Parathyroid adenoma (tissue), 2 donors: ENCODE measurements at regions not wholly inside any gene's neighbourhood (a gene's known extent, or its start where the extent isn't known, plus 50 kb on each side); places are given as distances from the start of the nearest gene placed in this dataset.

Experiments
- H2AFZ ChIP-seq: fragments of 300-600 bp; sonication (generic); one replicate; pipeline ENCODE4 v1.7.0; 2017; ENCODE audit warnings: antibody characterized with exemption, mild to moderate bottlenecking
- H3K27ac ChIP-seq: fragments of 300-600 bp; sonication (generic); one replicate; pipeline ENCODE4 v1.7.0; 2017
- H3K27me3 ChIP-seq: fragments of 300-600 bp; sonication (generic); one replicate; pipeline ENCODE4 v1.7.0; 2017; ENCODE audit warnings: low read length; ENCODE audit not compliant: control insufficient read depth, insufficient read depth
- H3K36me3 ChIP-seq: fragments of 300-600 bp; sonication (generic); one replicate; pipeline ENCODE4 v1.7.0; 2017; ENCODE audit warnings: low read length; ENCODE audit not compliant: control insufficient read depth, insufficient read depth
- H3K4me1 ChIP-seq: fragments of 300-600 bp; sonication (generic); one replicate; pipeline ENCODE4 v1.7.0; 2017; ENCODE audit warnings: control low read depth
- H3K4me2 ChIP-seq: fragments of 300-600 bp; sonication (generic); one replicate; pipeline ENCODE4 v1.7.0; 2017; ENCODE audit warnings: low read length
- H3K4me3 ChIP-seq: fragments of 300-600 bp; sonication (generic); one replicate; pipeline ENCODE4 v1.7.0; 2017; ENCODE audit warnings: low read depth, low read length
- H3K79me2 ChIP-seq: fragments of 300-600 bp; sonication (generic); one replicate; pipeline ENCODE4 v1.7.0; 2017; ENCODE audit warnings: control low read depth
- H3K9ac ChIP-seq: fragments of 300-600 bp; sonication (generic); one replicate; pipeline ENCODE4 v1.7.0; 2017; ENCODE audit warnings: mild to moderate bottlenecking
- H3K9me3 ChIP-seq: fragments of 300-600 bp; sonication (generic); one replicate; pipeline ENCODE4 v1.7.0; 2017; ENCODE audit warnings: low read length; ENCODE audit not compliant: control insufficient read depth
- CTCF ChIP-seq: fragments of 300-600 bp; sonication (generic); IDR thresholded peaks from one replicate; pipeline ENCODE4 v1.7.0; 2017; ENCODE audit warnings: antibody characterized with exemption, mild to moderate bottlenecking
- donor health status: primary hyperparathyroidism.

GRCh38 chr11:127098684-127099083 lies 98.1 kb upstream of the KIRREL3 start:
- H3K9me3 ChIP-seq: no peaks in the 10 kb centered on the region
- no peak for TF ChIP-seq CTCF
- H3K36me3 ChIP-seq: no peaks in the 10 kb centered on the region
- no peak overlapping the region for H3K4me2 ChIP-seq
- no peaks in the 10 kb centered on the region for H3K4me1 ChIP-seq
- H3K4me3 ChIP-seq: no peak overlapping the region
- no peak overlapping the region for H2AFZ ChIP-seq
- no peaks in the 10 kb centered on the region for H3K79me2 ChIP-seq
- no peaks in the 10 kb centered on the region for H3K27me3 ChIP-seq
- H3K9ac ChIP-seq: no peak overlapping the region
- no peak overlapping the region for H3K27ac ChIP-seq

GRCh38 chr11:127080735-127081134 lies 80.2 kb upstream of the KIRREL3 start:
- Histone ChIP-seq H3K9ac (no peak overlapping the region), H3K9me3 (no peaks in the 10 kb centered on the region), H2AFZ (no peak overlapping the region), H3K4me2 (no peak overlapping the region), H3K27ac (no peak overlapping the region), H3K27me3 (no peaks in the 10 kb centered on the region), H3K36me3 (no peaks in the 10 kb centered on the region), H3K79me2 (no peaks in the 10 kb centered on the region), H3K4me3 (no peak overlapping the region), H3K4me1 (no peaks in the 10 kb centered on the region)
- TF ChIP-seq CTCF: no peak

- H3K4me2 ChIP-seq: no peak overlapping the region
- H3K79me2 ChIP-seq: no peaks in the 10 kb centered on the region
- H3K36me3 ChIP-seq: no peaks in the 10 kb centered on the region
- no peak overlapping the region for H3K9ac ChIP-seq
- no peaks in the 10 kb centered on the region for H3K9me3 ChIP-seq
- TF ChIP-seq CTCF: no peak
- H2AFZ ChIP-seq: no peak overlapping the region
- H3K4me3 ChIP-seq: no peak overlapping the region
- no peaks in the 10 kb centered on the region for H3K4me1 ChIP-seq
- H3K27me3 ChIP-seq: no peaks in the 10 kb centered on the region
- no peak overlapping the region for H3K27ac ChIP-seq
These were observed 75.2 kb upstream of the KIRREL3 start for GRCh38 chr11:127075758-127076157.

GRCh38 chr11:127074151-127074761 lies 73.7 kb upstream of the KIRREL3 start:
- Histone ChIP-seq H3K27ac (no peak overlapping the region), H3K4me3 (no peak overlapping the region), H3K27me3 (no peaks in the 10 kb centered on the region), H3K9me3 (no peaks in the 10 kb centered on the region), H3K4me1 (no peaks in the 10 kb centered on the region), H3K9ac (no peak overlapping the region), H2AFZ (no peak overlapping the region), H3K79me2 (no peaks in the 10 kb centered on the region), H3K4me2 (no peak overlapping the region), H3K36me3 (no peaks in the 10 kb centered on the region)
- TF ChIP-seq CTCF: no peak

GRCh38 chr11:127073621-127074020 lies 73.1 kb upstream of the KIRREL3 start:
- no peak overlapping the region for H3K27ac ChIP-seq
- no peak overlapping the region for H3K4me2 ChIP-seq
- no peaks in the 10 kb centered on the region for H3K79me2 ChIP-seq
- no peak overlapping the region for H3K4me3 ChIP-seq
- H3K4me1 ChIP-seq: no peaks in the 10 kb centered on the region
- no peaks in the 10 kb centered on the region for H3K27me3 ChIP-seq
- no peak for TF ChIP-seq CTCF
- H2AFZ ChIP-seq: no peak overlapping the region
- H3K36me3 ChIP-seq: no peaks in the 10 kb centered on the region
- no peak overlapping the region for H3K9ac ChIP-seq
- no peaks in the 10 kb centered on the region for H3K9me3 ChIP-seq
